GM19324 (cell line): ENCODE measurements at regions not wholly inside any gene's neighbourhood (a gene's known extent, or its start where the extent isn't known, plus 50 kb on each side); places are given as distances from the start of the nearest gene placed in this dataset.

Experiments used
- ATAC-seq: cut with Tn5 transposase; IDR thresholded peaks from one replicate; pipeline ENCODE4 v1.9.1; 2021; ENCODE audit warnings: mild to moderate bottlenecking, moderate library complexity; ENCODE audit not compliant: unreplicated experiment, low FRiP score

DNA sequence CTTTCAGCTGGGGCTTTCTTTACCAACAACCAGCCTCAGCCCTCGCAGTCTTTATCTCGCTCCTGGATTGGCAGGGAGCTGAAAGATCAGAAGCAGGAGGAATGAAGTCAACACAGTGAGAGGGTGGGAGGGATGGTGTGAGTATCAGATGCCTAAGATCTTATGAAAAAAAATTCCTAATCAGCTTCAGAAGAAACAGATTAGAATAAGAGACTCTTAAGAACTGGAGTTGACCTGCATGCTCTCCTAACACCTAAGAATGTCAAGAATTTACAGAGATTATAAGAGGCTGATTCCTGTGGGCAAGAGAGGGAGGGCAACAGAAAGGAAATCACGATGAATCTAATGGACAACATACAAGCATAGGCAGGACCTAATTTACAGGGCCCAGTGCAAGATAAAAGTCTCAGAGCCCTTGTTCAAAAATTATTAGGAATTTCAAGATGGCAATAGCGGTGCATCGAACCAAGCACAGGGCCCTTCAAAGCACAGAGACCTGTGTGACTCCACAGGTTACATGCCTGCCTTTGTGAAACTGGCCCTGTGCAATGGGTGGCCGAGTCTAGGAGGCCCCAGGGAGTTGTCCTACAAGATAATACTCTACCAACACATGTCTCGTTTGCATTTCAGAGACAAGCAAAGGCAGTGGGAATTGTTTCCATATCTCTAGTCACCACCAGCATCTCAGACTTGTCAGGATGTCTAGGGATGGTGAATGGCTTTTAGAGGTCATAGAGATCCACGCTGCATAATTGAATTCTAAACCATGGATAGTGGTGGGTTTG, 65.3 kb upstream of the PPP2R5A start:
- no peak for ATAC-seq

DNA sequence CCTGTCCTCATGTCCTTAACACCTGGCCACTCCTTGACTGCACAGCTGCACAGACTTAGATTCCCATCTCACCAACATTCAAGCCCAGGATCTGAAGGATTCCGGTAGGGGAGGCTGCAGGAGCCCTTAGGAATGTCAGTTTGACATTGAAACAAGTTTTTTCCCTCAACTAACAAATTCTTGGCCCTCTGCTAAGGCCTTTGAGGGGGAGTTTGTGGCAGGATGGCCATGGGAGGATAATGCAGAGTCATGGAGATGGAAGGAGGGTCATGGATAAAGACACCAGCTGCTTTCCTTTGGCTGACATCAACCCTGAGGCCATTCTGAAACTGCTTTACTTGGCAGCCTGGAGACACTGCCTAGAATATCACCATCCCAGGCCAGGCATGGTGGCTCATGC, 63.4 kb upstream of the PPP2R5A start:
- ATAC-seq, result no peak

DNA sequence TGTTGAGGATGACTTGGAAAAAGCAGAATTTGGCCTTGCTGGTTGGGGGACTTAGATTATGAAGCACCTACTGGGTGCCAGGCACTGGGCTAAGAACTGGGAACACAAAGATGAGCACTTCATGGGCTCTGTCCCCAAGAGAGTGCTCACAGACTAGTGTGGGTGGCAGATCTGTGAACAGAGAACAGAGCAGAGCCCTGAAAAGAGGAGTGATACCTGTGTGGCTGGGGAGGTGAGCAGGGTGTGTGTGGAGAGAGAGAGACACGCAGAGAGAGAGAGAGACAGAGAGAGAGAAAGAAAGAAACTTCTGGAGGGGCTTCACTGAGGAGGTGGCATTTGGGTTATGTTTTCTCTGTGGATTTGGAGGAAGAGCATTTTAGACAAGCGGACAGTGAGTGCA, 61.1 kb upstream of the PPP2R5A start:
- ATAC-seq, result no peak

DNA sequence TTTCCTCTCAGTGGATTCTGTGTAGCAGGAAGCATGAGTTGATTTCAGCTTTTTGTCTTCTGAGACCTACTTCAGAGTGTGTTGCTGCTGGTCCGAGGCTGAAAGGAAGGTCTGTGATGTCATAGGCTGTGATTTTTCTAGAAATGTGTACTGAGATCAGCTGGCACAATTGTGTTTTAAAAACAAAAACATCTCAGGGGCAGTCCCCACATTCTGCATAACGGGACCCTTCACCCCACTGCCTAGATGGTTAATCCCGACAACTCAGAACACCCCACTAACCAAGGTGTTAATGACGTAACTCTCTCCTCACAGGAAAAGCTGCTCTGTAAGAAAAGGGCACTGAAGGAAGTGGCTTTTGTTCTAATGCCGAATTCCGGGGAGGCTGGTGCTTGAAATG, 59.8 kb upstream of the PPP2R5A start:
- ATAC-seq, result no peak

- ATAC-seq, result no peak
Measured at GRCh38 chr1:212225871-212226302, 59.3 kb upstream of the PPP2R5A start.

GRCh38 chr1:212226467-212226866, 58.7 kb upstream of the PPP2R5A start:
- ATAC-seq, result no peak

DNA sequence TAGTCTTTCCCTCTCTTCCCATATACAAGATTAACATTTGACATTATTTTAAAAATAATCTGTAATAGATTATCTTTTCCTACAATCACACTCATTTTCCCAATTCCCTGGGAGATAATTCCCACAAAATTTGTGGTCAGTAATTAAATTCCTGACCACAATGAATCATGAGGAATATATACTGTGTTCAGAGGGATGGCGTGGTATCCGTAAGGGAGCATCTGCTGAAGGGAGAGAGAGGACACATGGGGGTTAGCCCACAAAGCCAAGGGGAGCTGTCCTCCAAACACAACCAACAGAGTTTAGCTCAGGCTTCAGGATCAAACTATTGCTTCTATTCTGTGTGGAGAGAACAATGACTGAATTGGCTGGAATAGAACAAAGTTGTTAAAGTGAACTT, 57.1 kb upstream of the PPP2R5A start:
- ATAC-seq, result no peak

GRCh38 chr1:212228591-212229119, 56.6 kb upstream of the PPP2R5A start:
- ATAC-seq, result no peak

- no peak for ATAC-seq
Measured at GRCh38 chr1:212229654-212230053, 55.6 kb upstream of the PPP2R5A start.

- no peak for ATAC-seq
Measured at GRCh38 chr1:212230329-212230728, 54.9 kb upstream of the PPP2R5A start.

GRCh38 chr1:212231372-212231771, 53.8 kb upstream of the PPP2R5A start:
- no peak for ATAC-seq

DNA sequence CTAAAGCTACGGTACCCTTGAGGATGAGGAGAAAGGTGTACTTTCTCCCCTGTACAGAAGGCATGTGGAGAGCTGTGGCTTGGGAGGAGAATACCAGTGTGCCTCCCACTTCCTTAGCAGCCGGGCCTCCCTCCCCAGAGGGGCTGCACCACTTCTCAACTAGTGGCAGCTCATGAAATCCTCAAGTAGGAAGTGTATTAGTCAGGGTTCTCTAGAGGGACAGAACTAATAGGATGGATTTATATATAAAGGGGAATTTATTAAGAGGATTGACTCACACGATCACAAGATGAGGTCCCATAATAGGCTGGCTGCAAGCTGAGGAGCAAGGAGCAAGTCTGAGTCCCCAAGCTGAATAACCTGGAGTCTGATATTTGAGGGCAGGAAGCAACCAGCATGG, 53.1 kb upstream of the PPP2R5A start:
- no peak for ATAC-seq

DNA sequence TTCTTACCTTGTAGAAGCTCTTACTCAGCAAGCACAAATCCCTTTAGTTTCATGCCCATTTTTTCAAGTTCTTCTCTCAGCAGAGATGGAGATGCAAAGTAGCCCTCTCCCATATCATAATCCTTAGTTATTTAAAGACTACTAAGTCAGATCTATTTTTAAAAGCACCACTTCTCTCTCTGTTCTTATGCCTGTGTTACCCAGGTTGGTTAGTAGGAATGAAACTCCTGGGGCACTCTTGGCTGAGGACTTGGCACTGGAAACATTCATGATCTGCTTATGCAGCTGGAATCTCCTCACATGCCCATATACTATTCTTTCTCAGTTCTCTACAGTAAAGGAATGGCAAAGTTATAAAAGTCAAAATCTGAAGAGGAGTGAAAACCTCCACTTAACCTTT, 51.9 kb upstream of the PPP2R5A start:
- ATAC-seq, result no peak

GRCh38 chr1:212234431-212235395, 50.5 kb upstream of the PPP2R5A start:
- ATAC-seq, result no peak
